Mucosa of gallbladder (tissue), 1 donor: ENCODE measurements at regions not wholly inside any gene's neighbourhood (a gene's known extent, or its start where the extent isn't known, plus 50 kb on each side); places are given as distances from the start of the nearest gene placed in this dataset.
"Not testable (repeated sequence)": the region's sequence is repeated elsewhere in the genome, so short reads cannot be mapped to it uniquely, and the experiment has no call there.

ENCODE experiments used
- DNase-seq: peaks from one replicate; pipeline ENCODE4 v3.0.0-alpha.2; 2020; ENCODE audit warnings: low spot score
- donor health status: DM: no; HTN: no; CAD: no.

DNA sequence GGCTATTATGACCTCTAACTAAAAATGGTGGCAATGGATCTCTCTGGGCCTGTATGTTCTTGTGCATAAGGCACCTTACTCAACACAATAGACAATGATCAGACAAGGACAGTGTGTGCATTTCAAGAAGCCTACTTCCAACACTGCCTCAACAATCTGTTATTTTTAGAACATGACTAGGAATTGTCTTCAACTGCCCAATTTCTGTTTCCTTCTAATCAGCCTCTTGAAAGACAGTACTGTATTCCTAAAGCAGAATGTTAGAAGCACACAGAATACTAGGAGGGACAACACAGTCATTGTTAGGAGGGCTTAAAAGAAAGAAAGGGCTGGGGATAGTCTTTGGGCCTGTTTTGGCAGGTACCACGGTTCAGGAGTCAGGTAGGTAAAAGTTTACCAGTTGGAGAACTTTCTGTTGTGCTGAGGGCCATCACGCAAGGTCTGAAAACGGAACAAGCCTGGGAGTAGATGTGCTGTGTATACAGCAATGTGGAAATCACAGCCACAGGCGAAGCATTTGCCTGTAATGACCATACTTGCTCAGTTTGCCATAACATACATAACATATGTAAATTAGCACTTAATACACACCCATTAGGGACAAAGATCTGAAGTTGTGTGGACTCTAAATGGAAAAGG is 100.8 kb upstream of the ATXN3L start:
- no peak for DNase-seq

GRCh38 chrX:13419918-13420317 is 100.1 kb upstream of the ATXN3L start:
- DNase-seq, result no peak

DNA sequence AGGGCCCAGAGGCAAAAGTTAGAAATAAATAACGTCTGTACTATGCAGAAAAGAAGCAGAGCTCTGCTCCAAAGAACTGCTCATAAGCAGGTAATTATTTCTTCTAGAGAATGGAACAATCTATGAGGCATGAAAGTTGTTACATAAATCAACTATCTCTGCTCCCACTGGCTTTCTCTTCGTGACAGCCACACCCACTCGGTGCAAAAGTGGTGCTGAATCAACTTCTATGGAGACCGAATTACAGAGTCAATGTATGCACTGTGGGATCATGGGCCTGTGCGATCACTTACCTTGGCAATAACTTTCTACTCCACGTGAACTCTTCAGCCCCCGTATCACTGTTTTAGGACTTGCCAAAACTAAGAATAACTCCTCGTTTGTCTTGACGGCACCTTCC is 99.4 kb upstream of the ATXN3L start:
- DNase-seq, result no peak

DNA sequence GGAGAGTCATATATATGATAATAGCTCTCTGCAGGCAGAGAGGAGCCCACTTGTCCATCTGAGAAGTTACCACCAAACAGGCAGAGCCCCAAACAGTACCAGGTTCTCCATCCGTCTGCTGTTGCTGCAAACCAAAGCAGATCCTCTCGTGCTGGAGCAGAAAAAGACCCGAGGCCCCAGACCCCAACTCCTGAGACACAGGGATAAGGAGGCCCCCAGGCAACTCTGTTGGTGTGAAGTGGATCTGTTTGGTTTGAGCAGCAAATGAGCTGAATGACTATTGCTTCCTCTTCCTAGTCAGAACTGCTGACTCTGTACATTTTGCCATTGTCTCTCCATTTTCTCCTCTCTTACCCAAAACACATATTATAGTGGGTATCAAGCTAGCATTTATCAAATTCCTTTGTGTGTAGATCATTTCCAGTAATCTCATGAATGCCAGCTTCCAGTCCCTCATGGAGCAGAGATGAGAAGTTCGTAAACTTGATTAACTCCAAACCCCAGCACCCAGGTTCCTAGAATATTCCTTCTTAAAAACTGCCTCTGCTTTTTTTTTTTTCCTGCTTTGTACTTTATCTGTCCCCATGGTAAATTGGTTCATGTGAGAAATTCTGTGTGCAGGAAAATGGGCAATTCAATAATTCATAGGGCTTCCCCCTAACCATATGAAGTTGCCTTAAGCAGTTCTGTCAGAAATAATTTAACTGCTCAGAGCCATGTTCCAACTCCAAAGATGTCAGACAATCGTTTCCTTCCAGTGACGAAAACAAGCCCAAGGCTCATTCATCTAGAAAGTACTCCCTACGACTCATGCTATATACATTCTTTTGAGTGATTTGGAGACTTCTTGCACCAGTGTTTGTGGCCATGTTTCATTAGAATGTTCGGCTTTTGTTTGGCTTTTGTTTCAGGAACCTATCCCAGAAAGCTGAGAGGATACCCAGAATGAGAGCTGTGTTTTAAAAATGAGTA is 98.6 kb upstream of the ATXN3L start:
- DNase-seq, result no peak

DNA sequence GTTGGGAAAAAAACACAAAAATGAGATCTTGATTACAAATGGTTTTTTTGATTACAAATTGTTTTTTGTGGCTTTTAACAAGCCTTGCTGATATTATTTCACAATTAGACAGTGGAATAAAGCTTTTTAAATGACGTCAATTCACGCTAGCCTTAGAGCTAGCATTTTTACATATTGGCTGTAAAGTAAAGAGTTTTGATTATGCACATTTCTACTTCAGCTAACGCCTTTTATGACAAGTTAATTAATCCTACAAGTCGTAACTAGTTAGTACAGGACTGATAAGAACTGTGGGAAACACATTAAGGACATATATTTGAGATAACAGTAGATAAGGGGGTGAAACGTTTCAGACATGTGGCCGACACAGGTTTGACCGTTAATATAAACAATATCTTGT is 95.7 kb upstream of the ATXN3L start:
- no peak for DNase-seq

DNA sequence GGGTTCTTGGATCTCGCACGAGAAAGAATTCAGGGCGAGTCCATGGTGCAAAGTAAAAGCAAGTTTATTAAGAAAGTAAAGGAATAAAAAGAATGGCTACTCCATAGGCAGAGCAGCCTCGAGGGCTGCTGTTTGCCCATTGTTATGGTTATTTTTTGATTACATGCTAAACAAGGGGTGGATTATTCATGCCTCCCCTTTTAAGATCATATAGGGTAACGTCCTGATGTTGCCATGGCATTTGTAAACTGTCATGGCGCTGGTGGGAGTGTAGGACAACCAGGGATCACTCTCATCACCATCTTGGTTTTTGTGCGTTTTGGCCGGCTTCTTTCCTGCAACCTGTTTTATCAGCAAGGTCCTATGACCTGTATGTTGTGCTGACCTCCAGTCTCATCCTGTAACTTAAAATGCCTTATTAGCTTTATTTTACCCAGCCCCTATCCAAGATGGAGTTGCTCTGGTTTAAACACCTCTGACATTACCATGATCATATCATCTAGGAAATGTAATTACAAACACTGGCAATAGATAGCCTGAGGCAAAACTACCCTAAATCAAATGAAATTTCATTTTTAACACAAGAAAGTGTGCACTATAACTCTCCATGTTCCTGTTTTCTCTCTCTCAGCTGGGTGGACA is 94.3 kb upstream of the ATXN3L start:
- DNase-seq, result no peak

- no peak for DNase-seq
Measured at GRCh38 chrX:13412208-13412600, 92.4 kb upstream of the ATXN3L start.

DNA sequence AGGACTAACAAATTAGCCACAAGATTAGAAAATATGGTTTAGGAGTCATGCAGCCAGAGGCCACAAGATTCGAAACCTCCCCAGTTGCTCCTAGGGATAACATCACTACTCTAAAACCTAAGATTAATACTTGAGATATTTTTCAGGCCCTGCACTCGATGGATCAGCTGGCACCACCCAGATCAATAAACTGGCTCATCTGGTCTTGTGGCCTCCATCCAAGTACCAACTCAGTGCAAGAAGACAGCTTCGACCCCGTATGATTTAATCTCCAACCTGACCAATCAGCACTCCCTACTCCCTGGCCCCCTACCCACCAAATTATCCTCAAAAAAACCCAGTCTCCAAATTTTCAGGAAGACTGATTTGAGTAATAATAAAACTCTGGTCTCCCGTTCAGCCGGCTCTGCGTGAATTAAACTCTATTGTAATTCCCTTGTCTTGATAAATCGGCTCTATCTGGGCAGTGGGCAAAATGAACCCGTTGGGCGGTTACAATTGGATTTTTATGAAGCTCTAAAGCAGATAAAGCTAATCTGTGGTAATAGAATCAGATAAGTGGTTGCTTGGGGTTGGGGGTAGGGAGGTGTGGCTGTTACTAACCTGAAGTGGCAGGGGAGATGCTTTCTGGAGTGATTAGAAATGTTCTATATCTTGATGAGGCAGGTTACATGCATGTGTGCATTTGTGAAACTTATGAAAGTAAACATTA is 91.8 kb upstream of the ATXN3L start:
- DNase-seq, result peak; percentile 58

DNA sequence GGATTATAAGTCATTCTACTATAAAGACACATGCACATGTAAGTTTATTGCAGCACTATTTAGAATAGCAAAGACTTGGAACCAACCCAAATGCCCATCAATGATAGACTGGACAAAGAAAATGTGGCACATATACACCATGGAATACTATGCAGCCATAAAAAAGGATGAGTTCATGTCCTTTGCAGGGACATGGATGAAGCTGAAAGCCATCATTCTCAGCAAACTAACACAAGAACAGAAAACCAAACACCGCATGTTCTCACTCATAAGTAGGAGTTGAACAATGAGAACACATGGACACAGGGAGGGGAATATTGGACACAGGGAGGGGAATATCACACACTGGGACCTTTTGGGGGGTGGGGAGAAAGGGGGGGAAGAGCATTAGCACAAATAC is 88.7 kb upstream of the ATXN3L start:
- not testable (repeated sequence) for DNase-seq

- peak; percentile 29 for DNase-seq
Measured at GRCh38 chrX:13404777-13405176, 84.9 kb upstream of the ATXN3L start.

DNA sequence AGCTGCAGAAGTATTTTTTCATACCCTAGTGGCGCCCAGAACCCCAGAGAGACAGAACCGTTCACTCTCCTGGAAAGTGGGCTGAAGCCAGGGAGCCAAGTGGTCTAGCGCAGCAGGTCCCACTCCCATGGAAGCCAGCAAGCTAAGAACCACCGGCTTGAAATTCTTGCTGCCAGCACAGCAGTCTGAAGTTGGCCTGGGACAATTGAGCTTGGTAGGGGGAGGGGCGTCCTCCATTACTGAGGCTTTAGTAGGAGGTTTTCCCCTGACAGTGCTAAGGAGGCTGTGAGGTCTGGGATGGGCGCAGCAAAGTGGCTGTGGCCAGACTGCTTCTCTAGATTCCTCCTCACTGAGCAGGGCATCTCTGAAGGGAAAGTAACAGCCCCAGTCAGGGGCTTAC is 84.5 kb upstream of the ATXN3L start:
- no peak for DNase-seq

- DNase-seq, result no peak
Measured at GRCh38 chrX:13401724-13402123, 81.9 kb upstream of the ATXN3L start.

- no peak for DNase-seq
Measured at GRCh38 chrX:13398839-13399238, 79.0 kb upstream of the ATXN3L start.

- peak; percentile 76 for DNase-seq
Measured at GRCh38 chrX:13397878-13398818, 78.3 kb upstream of the ATXN3L start.

DNA sequence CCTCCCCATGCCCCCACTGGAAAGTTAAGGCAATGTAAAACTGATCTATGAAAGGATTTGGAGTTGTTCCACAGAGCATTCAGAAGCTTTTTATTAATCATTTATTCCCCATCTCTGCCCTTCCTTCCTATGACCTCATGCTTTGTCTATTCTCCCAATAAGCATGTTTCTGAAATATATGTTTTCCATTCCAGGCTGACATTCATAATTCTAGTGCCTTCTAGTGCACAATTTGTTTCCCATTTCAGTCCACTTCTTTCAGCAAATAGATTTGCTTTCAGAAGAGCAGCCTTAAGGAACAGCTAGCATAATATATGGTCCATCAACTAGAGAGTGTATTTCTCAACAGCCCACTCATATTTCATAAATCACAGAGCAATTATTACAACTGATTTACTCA is 77.1 kb upstream of the ATXN3L start:
- no peak for DNase-seq

DNA sequence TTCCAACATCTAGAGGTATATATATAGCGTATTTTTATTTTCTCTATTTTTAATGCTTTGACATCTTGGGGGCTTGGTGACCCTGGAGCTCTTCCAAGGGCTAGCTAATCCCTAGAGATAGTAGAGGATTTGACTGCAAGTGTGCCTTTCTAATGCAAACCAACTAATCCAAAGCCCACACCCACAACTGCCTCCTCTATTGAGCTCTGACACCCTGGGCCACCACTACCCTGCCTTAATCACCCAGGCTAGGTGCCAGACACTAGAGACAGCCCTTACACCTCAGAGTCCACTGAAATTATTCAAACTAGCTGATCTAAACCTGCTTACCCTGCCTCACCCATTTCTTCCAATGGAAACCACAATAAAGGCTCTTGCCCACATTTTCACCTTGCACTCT is 69.6 kb upstream of the ATXN3L start:
- no peak for DNase-seq

GRCh38 chrX:13387666-13388494 is 68.0 kb upstream of the ATXN3L start:
- no peak for DNase-seq

GRCh38 chrX:13386636-13387035 is 66.8 kb upstream of the ATXN3L start:
- no peak for DNase-seq

- no peak for DNase-seq
Measured at GRCh38 chrX:13386092-13386491, 66.2 kb upstream of the ATXN3L start.

DNA sequence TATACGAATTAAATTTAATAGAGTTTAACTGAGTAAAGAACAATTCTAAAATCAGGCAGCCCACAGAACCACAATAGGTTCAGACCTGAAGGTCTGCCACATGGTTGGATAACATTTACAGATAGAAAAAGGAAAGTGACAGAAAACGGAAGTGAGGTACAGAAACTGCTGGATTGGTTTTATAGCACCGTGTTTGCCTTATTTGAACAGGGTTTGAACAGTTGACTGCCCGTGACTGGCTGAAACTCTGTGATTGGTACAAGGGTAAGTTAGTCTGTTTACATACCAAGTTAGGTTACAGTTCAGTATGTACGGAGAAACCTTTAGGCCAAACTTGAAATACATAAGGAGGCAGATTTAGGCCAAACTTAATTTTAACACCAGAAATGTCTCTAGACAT is 64.1 kb upstream of the ATXN3L start:
- no peak for DNase-seq
